ENCODE measurements at regions not wholly inside any gene's neighbourhood (a gene's known extent, or its start where the extent isn't known, plus 50 kb on each side); places are given as distances from the start of the nearest gene placed in this dataset.
A peak's percentile ranks its signal among the peaks of the same experiment; 100 is the strongest.
"Not testable (repeated sequence)": the region's sequence is repeated elsewhere in the genome, so short reads cannot be mapped to it uniquely, and the experiment has no call there.

GRCh38 chr9:86516564-86516963, 162.4 kb upstream of the TUT7 start:
- no peak for DNase-seq

GRCh38 chr9:86515221-86515620, 161.0 kb upstream of the TUT7 start:
- DNase-seq: no peak

GRCh38 chr9:86513429-86513828, 159.2 kb upstream of the TUT7 start:
- DNase-seq: peak; percentile 63

GRCh38 chr9:86512929-86513328, 158.7 kb upstream of the TUT7 start:
- DNase-seq: no peak

- peak; percentile 97 for DNase-seq
These were observed 157.6 kb upstream of the TUT7 start for GRCh38 chr9:86511614-86512360.

GRCh38 chr9:86508208-86508903, 154.1 kb upstream of the TUT7 start:
- DNase-seq: no peak

GRCh38 chr9:86507212-86507630, 153.0 kb upstream of the TUT7 start:
- no peak for DNase-seq

- DNase-seq: no peak
These were observed 149.7 kb upstream of the TUT7 start for GRCh38 chr9:86503942-86504341.

GRCh38 chr9:86503314-86503713, 149.1 kb upstream of the TUT7 start:
- no peak for DNase-seq

GRCh38 chr9:86500667-86501435, 146.6 kb upstream of the TUT7 start:
- DNase-seq: no peak

GRCh38 chr9:86500031-86500430, 145.8 kb upstream of the TUT7 start:
- DNase-seq: no peak

GRCh38 chr9:86494644-86495111, 140.5 kb upstream of the TUT7 start:
- DNase-seq: no peak

- DNase-seq: no peak
These were observed 137.5 kb upstream of the TUT7 start for GRCh38 chr9:86491468-86492266.

GRCh38 chr9:86488794-86489193, 134.6 kb upstream of the TUT7 start:
- peak; percentile 63 for DNase-seq

GRCh38 chr9:86488345-86488744, 134.1 kb upstream of the TUT7 start:
- no peak for DNase-seq

- DNase-seq: no peak
These were observed 133.6 kb upstream of the TUT7 start for GRCh38 chr9:86487838-86488233.

GRCh38 chr9:86486891-86487837, 133.0 kb upstream of the TUT7 start:
- DNase-seq: no peak

- DNase-seq: no peak
These were observed 131.1 kb upstream of the TUT7 start for GRCh38 chr9:86485359-86485758.

GRCh38 chr9:86483496-86483895, 129.3 kb upstream of the TUT7 start:
- no peak for DNase-seq

- no peak for DNase-seq
These were observed 127.3 kb upstream of the TUT7 start for GRCh38 chr9:86481466-86481865.

GRCh38 chr9:86475255-86475654, 121.0 kb upstream of the TUT7 start:
- not testable (repeated sequence) for DNase-seq

All from islet precursor cell (in vitro differentiated cells).